C4-2B (cell line): ENCODE measurements at regions not wholly inside any gene's neighbourhood (a gene's known extent, or its start where the extent isn't known, plus 50 kb on each side); places are given as distances from the start of the nearest gene placed in this dataset.

Experiments used
- CTCF ChIP-seq: fragments of 450-650 bp; conservative IDR thresholded peaks from 2 replicates; pipeline ENCODE4 v1.5.1; 2017; ENCODE audit warnings: mild to moderate bottlenecking
- ZFX ChIP-seq: fragments of 450-650 bp; IDR thresholded peaks from 2 replicates; pipeline ENCODE4 v1.6.1; 2017

DNA sequence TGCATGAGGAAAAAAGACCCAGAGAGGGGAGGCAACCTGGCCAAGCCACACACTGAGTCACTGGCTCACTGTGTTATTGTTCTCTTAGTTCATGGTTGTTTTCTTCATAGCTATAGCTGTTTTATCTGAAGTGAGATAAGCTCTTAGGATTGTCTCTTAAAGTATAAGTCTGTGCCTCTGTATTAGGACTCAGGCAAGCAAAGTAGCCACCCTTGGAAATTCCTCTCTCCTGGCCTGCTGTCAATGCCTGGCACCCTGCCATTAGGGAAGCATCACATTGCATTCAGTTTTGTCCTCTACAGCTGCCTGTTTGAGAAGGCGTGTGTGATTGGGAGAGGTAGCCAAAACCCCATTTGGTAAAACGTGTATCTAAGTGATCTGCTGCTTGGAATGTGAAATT is 147.4 kb upstream of the GLRA1 start:
- no peak for TF ChIP-seq ZFX
- no peak for TF ChIP-seq CTCF
